GM20431 (cell line): ENCODE measurements at regions not wholly inside any gene's neighbourhood (a gene's known extent, or its start where the extent isn't known, plus 50 kb on each side); places are given as distances from the start of the nearest gene placed in this dataset.

ENCODE experiments used
- in situ Hi-C: fragments of 300-500 bp; cut with MseI, MboI; formaldehyde crosslinking; loops from one replicate; pipeline ENCODE4 v1.15.0; 2020; ENCODE audit warnings: low sequenced_read_pairs; ENCODE audit not compliant: unreplicated experiment

DNA sequence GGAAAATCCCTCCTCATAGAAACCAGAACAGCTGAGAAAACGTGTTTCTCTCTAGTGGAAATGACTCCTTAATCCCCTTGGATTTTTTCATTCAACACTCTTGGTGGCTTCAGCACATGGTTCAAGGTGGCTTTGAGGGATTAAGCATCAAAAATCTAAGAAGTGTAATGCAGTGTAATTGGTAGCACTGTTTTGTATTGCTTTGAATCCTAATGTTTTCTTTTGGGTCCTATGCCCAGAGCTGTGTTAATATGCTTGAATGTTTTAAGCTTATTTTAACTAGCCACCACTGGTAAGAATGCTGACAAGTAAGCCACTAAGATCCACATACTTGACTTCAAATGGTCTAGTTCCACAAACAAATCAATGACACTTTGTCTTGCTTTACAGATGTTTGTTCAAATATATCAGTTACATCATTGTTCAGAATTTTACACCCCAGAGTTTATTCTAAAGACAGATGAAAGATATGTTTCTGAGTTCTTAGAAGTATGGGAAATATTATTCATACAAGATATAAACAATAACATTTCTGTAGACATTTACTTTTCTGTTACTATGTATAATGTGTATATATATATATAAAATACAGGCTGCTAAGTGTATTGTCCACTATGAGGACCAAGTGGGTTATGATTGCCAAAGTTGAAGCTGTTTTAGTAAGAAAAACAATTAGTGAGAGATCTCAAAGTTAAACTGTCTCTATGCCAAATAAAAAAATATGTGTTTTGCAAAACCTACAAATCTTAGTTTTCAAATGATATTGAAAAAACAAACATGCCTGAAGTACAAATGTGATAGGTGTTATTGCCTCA lies 220.8 kb downstream of the OGFRL1 start:
- in situ Hi-C loops: loop anchor here (10.0 kb wide), 1 partner anchor 125 kb away; no protein-coding TSS in a partner anchor

DNA sequence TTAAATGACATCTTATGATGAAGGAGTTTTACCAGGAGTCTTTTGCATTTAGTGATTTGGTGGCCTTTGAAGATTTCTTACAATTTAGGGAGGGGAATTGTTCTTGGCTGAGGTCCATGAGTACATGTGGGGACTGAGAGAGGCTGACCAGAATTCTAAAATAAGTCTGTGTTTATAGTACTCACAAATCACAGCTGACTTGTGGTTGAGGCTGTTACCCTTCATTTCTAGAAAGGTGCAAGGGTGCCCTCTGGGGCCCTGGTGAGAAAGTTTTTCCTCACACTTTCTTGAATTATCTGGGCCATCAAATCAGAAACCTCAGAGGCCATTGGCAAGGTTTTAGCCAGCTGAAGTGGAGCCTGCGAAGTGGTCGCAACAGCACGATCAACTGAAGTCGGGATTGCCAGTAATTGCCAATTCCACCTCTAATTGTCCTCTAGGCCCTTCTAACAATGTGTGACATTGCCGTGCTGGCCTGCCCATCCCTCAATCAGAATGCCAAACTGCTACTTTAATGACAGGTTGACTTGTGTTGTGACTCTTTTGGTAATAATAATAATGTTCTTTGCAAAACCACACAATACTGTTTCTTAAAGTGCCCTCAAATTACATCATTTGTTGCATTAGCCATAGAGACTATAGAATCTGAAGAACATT lies 221.6 kb downstream of the OGFRL1 start:
- in situ Hi-C loops: no loop called here

DNA sequence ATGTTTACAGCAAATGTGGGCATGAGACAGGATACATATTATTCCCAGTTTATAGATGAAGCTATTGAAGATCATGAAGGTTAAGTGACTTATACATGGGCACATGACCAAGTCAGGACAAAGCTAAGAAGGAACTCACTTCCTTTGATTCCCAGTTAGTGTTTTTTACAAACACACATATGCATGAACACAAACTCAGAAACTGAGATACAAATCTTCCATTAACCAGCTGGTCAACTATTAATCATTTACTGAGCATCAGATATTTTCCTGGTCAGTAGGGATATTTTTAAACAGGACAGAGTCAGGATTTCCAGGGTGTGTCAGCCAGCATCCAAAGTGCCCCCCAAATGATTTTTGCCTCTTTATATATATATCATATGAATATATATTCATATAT lies 222.2 kb downstream of the OGFRL1 start:
- in situ Hi-C loops: no loop called here

DNA sequence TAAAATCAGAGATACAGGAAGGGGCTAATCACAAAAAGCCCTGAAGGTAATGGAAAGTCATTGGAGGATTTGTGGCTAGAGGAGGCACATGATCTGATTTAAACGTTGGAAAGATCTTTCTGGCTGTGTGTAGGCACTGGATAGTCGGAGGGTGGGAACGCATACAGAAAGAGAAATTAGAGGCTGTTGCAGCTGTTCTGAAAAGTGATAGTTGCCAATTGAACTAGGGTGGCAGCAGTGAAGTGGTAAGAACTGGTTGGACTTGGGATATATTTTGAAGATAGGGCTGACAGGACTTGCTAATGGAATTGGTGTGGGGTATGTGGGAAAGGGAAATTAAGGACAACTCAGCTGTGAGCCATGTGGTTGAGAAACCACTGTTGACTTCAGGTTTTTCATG lies 223.6 kb downstream of the OGFRL1 start:
- in situ Hi-C loops: no loop called here

DNA sequence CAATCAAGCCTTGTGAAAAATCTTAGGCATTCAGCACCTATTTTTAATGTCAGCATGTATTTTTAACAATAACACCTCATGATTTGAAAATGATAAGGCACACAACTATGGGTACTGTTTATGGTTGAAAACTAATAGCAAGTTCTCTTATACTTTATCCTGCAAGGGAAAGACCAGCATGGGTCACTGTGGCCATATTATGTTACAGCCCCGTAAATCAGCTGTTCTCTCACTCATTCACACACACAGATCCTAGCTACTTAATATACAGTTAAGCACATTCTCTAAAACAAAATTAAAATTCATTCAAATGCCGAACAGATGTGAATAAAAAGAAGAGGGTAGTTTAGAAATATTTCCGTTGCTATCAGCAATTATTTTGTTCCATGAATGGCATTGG lies 224.4 kb downstream of the OGFRL1 start:
- in situ Hi-C loops: no loop called here

DNA sequence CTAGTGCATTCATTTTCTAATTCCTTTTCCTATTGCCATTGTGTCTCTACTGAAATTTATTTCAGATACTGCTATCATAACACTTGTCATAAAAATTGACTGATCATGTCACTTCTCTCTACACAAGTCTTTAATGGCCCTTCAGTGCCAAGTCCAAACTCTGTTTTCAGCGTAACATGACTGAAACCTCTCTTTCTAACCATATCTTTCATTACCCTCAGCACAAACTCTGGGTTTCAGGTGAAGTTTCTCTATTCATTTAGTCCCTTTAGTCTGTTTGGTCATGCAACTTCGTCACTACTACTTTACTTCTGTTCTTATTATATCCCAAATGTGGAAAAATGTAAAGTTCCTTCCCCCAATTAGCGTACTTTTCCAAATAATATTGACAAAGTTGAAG lies 234.9 kb downstream of the OGFRL1 start:
- in situ Hi-C loops: no loop called here

DNA sequence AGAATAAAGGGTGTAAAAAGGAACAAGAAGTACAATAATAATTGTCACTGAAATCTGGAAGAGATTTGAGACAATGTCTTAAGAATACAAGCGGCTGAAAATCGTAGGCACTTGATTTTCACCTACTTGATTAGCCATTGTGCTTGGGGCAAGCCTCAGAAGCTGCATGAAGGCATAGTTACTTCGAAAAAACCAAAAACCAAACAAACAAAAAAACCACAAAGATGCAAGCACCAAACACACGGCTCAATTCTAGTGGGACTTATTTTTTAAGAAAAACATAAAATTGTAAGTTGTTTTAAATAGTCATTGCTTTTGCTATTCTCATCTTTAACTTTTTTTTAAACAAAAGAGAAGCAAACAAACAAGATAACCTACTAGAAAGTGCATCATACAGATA lies 235.6 kb downstream of the OGFRL1 start:
- in situ Hi-C loops: no loop called here

DNA sequence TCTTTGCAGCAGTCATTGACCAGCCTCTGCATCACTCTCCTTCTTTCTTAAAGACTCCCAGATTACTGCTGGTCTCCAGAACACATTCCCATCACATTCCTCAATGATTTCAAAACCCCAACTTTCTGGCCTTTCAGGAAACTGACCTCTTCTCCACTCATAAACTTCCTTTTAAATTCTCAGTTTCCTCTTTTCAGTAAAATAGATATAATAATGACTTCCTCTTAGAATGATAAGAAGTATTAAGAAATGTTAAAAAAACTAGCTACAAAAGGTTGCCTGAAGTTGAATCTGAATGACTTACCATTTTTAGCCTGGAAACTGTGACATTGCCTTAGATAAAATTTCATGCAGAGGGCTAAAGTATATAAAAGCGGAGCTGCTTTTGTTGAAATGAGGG lies 239.3 kb downstream of the OGFRL1 start:
- in situ Hi-C loops: no loop called here

DNA sequence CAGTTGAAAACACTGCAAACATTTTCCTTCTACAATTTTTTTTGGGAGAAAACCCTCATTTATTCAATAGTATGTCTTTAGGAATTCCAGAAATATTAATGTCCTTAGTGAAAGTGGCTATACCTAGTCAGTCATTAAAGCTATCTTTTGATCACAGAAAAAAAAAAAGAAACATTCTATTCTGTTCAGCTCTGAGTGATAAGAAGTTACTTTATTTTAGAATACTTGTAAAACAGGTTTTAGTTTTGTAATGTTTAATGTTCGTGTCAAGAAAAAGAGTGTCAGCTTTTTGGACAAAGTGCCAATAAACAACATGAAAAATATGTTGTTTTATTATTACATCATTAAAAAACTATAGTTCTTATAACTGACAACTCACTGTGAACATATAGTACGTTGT lies 240.4 kb downstream of the OGFRL1 start:
- in situ Hi-C loops: no loop called here

DNA sequence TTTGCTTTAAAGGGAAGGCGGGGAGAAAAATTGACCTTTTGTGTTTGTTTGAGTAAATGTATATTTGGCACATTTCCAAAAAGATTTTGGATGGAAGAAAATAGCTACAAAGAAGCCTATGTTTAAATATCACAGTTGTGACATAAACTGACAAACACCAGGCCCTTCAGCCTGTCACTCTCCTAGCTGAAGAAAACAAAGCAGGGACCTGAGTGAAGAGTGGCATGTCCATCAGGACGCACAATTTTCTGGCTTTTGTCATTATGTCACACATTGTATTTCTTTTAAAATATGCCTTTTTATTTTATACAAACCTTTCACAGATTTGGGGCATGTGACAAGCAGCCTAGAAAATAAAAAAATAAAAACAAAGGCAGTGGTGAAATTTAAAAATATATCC lies 241.2 kb downstream of the OGFRL1 start:
- in situ Hi-C loops: no loop called here

DNA sequence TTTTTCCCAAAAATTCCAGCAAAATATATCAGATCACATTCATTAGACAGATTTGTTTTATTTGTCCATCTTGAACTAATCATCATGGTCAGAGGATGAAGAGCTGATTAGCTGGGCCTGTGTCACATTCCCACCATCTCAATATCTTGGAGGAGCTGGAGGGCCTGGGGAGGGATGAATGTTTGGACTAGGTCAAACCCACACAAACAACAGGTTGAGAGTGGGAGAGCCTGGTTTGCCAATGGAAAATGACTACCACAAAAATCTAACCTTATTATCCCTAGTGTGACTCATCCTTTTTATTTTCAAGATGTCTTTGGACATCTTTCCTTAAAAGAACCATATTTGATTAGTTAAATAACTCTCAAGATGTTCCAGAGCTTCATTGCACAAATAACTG lies 242.4 kb downstream of the OGFRL1 start:
- in situ Hi-C loops: no loop called here

DNA sequence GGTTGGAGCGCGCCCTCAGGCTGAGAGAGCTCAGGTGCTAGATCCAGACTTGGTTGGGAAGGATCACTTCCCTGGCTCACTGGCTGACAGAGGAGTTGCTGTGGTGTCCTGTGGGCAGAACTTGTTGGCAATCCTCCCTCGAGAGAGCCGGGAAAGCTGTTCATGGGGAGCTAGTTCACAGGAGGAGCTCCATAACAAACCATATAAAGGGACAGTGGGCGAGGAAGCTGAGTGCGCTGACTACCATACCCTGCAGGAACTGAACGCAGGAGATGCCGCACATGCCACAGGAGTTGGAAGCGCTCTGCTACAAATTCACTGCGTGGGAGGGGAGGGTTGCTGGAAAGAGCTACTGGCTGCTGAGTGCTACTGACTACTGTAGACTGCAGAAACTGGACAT lies 243.2 kb downstream of the OGFRL1 start:
- in situ Hi-C loops: no loop called here

DNA sequence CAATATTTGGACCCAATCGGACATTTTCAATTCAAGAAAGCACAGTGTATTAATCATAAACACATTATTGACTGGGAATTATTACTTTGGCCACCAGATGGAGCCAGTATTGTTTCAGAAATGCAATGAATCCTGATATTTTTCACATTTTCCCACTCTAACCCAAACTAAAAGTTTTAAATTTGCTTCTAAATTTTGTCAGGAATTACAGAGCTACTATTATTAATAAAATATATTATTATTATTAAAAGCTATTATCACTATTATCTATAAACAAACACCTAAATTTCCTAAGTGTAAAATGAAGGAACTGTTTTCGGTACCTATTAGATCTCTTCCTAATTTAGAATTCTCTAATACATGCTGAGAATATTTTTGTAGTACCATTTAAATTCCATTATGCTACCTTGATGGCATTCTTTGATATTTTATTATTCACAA lies 245.3 kb downstream of the OGFRL1 start:
- in situ Hi-C loops: no loop called here

DNA sequence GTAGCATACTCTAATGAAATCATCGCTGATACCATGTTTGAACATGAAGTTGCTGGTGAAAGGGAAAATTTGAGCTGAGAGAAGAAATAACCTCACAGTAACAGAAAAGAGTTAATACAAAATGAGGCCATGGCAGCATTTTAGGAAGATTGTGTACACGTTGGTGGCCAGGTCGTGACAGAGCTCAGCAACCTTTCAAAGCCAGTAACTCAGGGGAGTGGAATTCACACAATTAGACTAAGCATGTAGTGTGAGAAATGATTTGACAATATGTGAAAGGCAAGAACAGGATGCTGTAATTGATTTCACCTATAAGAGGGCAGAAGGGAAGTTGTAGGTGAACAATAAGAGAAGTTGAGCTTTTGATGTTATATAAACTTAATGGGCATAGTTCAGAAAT lies 246.3 kb downstream of the OGFRL1 start:
- in situ Hi-C loops: no loop called here

DNA sequence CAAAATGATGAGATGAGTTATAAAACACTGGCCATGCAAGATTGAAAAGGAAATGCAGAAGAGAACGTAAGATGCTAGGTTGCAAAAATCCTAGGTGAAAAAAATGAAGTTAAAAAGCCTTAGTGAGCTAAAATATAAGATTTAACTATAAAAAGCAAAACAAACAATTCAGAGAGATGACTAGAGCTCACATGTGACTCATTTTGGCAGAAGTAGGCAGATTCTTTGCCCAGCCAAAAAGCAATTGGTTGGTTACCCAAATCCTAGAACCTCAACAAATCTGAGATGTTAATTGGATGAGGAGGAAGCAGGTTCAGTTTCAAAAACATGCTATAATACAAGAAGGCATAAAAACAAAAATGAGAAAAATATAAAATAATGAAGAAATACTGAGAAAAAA lies 249.1 kb downstream of the OGFRL1 start:
- in situ Hi-C loops: no loop called here

DNA sequence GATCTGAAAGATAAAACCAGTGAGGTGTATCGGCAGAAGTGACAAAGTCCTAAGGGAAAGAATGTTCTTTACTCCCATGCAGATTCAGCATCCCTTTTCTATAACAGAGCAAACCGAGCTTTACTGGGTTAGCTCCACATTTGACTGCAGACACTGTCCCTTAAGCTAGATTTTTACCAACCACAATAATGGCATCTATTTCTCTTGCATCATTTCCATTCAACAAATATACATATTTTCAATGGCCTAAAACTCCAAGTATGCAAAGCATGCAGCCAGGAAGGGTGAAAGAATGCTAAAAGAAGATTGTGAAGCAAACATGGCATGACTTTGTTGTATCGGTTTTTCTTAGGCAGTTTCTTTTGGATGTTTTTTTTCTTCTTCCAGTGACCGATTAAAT lies 255.4 kb downstream of the OGFRL1 start:
- in situ Hi-C loops: loop anchor here (10.0 kb wide), 1 partner anchor 541 kb away; no protein-coding TSS in a partner anchor

DNA sequence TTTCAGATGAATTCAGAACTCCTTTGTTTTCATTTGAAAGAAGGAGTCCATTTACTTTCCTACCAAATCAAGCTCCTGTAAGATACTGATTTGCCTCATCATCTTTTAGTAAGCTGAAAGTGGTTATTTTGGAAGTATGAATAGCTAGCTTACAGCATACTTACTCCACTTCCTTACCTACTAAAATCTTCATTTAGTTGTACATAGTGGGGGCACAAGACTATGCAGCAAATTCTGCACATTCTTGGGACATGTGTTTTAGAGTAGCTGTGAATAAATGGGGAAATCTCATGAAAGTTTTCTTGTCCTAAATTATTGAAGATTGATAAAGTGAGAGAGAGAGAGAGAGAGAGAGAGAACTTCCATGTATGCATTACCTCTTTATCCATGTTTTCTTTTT lies 256.3 kb downstream of the OGFRL1 start:
- in situ Hi-C loops: loop anchor here (10.0 kb wide), 1 partner anchor 540 kb away; no protein-coding TSS in a partner anchor

DNA sequence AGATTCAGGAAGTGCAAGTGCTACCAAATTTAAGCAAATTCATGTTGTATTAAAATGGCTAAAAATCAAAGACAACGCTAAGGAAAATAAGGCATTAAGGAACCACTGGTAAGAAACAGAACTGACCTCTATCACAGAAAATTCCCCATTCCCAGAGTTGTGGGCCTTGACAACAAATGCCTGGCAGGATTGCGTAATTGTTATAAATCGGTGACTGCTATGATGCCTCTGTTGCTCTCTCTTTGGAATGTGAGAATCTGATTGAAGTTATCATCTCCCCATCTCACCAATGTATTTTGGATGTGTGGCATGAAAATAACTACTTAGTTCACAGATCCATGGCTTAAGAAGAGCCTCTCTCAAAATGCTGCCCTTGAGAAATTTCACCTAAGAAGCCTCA lies 257.3 kb downstream of the OGFRL1 start:
- in situ Hi-C loops: loop anchor here (10.0 kb wide), 1 partner anchor 539 kb away; no protein-coding TSS in a partner anchor

DNA sequence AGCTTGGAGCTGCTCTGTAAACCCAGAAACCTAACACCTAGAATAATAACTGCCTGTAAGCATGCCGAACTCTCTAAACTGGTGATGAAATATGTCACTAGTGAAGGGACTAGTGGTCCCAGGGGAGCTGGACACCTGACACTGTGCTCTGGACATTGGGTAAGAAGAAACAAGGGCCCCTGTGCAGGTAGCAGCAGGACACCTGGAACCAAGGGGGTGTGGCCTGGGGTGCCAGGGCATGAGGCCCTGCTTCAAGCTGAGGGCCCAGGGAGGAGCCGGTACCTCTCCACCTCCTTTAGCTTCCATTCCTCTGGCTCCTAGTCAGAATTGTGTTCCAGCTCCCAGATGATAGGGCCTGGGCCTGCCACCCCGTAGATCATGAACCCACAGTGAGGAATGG lies 263.2 kb downstream of the OGFRL1 start:
- in situ Hi-C loops: no loop called here

DNA sequence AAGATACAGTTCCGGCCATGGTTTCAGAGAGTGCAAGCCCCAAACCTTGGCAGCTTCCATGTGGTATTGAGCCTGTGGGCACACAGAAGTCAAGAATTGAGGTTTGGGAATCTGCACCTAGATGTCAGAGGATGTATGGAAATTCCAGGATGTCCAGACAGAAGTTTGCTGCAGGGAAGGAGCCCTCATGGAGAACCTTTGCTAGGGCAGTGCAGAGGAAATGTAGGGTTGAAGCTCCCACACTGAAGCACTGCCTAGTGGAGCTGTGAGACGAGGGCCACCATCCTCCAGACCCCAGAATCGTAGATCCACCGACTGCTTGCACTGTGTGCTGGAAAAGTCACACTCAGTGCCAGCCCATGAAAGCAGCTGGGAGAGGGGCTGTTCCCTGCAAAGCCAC lies 267.5 kb downstream of the OGFRL1 start:
- in situ Hi-C loops: no loop called here

DNA sequence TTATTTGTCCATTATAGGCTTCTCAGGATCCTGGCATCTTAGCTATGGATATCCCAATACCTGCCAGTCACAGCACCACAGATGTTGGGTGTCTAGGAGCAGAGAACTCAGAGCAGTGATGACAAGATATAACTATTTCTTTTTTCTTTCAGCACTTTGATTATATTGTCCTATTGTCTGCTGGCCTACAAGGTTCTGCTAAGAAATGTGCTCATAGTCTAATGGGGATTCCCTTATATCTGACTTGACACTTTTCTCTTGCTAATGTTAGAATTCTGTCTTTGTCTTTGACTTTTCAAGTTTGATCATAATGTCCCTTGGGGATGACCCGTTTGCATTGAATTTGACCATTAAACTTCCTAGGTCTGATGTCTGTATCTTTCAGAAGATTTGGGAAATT lies 270.4 kb downstream of the OGFRL1 start:
- in situ Hi-C loops: no loop called here

DNA sequence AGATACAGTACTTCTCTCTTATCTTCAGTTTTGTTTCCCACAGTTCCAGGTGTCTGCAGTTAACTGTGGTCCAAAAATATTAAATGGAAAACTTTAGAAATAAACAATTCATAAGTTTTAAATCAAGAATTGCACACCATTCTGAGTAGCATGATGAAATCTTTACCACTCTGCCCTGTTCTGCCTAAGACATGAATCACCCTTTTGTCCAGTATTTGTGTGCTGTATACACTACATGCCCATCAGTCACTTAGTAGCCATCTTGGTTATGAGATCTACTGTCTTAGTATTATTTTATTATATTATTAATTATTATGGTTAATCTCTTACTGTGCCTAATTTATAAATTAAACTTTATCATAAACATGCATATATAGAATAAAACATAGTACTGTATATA lies 279.0 kb downstream of the OGFRL1 start:
- in situ Hi-C loops: no loop called here
